ENCODE measurements at regions not wholly inside any gene's neighbourhood (a gene's known extent, or its start where the extent isn't known, plus 50 kb on each side); places are given as distances from the start of the nearest gene placed in this dataset.

DNA sequence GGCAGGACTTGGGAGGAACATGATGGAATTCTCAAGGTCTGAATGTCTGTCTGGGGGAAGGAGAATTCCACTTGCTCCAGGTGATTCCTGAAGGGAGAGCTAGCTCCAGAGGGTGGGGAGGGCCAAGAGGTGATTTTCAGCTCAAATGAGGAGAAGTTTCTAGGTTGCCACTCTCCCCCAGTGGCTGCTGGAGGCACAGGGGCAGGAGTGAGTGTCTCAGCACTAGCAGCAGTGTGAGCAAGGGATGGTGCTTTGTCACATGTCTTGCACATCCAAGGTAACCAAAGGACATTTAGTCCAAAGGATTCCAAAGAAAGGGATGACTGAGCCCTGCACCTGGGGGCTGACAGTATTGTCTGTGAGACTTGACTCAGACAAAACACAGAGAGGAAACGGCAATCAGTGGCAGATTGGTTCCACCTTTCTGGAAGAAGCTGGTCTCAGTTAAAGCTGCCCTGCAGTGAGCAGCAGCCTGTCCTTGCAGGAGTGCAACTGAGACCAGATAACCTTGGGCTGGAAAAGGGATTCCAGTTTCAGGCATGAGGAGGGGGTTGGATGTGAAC lies 51.2 kb upstream of the PCBD1 start:
- no peak for DNase-seq (ENCODE audit: low read depth)

- DNase-seq (ENCODE audit: low read depth) = peak; percentile 13
Observed at GRCh38 chr10:70940834-70941568, 52.6 kb upstream of the PCBD1 start.

DNA sequence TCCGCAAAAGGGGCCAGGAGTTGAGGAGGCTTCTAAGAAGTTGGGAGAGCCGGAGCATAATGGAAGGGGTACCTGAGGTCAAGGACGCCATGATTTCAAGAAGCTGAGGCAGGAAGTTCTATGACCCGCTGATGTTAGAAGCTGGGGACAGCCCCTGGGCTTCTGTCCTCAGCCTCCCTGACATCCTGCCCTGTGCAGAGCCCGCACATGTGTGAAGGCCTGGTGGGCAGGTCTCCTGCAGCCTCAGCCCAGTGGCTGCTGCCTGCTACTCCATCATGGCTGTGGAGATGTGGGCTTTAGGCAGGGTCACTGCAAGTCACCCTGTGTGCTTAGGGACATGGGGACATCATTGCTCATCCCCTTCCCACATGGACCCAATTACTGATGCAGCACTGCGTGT lies 53.8 kb upstream of the PCBD1 start:
- DNase-seq (ENCODE audit: low read depth) = no peak

DNA sequence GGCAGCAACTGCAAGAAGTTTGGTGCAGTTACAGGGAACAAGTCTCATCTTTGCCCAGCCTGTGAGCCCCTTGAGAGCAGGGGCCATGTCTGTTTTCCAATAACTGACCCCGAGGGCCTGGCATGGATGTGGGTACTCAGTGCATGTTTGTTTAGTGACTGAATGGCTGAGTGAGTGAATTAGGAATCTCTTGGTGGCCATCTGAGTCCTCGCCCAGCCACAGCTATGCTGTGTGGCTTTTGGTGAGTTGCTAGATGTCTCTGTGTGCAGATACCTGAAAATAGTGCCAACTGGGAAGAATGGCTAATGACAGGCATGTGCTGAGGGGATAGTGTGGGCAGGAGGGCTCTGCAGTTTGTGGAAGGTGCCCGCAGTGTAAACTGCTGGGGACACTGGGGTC lies 54.4 kb upstream of the PCBD1 start:
- no peak for DNase-seq (ENCODE audit: low read depth)

GRCh38 chr10:70943249-70943648 lies 54.9 kb upstream of the PCBD1 start:
- DNase-seq (ENCODE audit: low read depth) = no peak

DNA sequence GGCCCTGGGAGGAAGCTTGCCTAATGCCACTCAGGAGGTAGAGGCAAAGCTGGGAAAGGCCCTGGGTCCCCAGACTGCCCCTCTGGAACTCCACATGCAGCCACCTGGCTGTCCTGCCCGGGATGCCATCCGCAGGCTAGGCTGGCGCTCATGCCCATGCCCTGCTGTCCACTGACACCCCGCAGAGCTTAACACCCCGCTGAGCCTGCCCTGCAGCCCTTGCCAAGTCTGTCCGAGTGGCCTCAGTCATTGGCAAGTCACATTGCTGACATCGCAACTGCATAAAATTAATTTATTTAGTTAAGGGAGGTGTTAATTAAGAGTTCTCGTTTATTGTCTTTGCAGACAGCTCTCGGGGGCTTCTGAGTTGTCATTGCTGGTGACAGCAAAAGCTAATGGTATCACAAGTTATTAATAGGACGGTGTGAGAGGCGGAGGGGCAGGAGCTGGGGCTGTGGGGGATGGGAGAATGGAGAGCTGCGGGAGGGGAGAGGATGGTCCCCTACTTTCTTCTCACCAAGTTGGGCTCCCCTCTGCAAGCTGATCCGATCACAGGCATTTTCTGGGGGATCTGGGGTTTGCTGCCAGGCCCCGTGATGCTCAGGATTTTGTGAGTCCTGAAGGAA lies 55.6 kb upstream of the PCBD1 start:
- no peak for DNase-seq (ENCODE audit: low read depth)

DNA sequence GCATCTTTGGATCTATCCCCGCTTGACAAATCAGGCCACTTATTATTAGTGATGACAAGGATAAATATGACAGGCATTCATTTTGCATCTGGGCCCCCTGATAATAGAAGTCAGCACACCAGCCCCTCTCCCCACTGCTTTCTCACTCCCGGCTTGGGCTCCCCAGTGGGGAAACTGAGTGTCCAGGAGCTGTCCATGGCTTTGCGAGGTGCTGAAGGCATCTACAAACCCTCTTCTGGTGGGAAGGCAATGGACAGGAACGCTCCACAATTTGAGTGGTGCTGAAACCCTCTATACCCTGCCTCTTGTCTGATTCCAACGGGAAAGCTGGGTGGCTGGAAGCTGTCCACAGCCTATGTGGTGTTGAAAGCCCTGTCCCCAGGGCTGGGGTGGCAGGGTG lies 61.7 kb upstream of the PCBD1 start:
- no peak for DNase-seq (ENCODE audit: low read depth)

DNA sequence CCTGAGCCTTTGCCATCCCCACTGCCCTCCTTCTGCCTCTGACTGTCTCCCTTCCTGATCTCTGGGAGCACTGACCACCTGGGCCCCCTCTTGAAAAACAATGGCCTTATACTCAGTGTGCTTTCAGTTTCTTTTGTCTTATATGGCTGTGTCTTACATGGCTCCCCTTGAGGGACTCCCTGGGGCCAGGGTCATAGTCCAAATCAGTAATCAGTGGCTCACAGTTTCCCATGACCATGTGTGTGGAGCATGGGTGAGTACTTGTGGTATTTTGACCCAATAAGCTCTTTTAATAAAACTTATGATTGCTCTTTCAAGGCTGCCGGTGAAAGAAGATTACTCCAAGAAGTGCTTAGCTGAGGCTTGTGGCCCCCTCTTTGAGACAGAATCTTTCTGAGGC lies 62.4 kb upstream of the PCBD1 start:
- DNase-seq (ENCODE audit: low read depth) = no peak

- no peak for DNase-seq (ENCODE audit: low read depth)
Observed at GRCh38 chr10:70952401-70952800, 64.0 kb upstream of the PCBD1 start.

DNA sequence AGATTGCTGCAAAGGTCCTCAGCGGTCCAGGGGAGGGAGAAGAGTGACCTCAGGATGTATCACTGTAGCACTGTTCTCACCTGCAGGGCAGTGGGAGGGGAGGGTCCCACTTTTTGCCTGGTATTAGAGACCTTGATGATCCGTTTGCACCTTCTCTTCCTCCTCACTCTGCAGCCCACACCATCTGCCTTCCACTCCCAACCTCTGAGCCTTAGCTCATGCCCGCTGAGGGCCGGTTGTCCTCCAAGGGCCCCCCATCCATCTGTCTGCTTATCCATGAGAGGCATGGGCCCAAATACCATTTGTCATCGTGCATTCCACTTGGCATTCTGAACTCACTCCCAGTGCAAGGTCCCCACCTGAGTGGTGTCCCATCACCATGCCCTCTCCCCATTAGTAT lies 64.6 kb upstream of the PCBD1 start:
- no peak for DNase-seq (ENCODE audit: low read depth)

DNA sequence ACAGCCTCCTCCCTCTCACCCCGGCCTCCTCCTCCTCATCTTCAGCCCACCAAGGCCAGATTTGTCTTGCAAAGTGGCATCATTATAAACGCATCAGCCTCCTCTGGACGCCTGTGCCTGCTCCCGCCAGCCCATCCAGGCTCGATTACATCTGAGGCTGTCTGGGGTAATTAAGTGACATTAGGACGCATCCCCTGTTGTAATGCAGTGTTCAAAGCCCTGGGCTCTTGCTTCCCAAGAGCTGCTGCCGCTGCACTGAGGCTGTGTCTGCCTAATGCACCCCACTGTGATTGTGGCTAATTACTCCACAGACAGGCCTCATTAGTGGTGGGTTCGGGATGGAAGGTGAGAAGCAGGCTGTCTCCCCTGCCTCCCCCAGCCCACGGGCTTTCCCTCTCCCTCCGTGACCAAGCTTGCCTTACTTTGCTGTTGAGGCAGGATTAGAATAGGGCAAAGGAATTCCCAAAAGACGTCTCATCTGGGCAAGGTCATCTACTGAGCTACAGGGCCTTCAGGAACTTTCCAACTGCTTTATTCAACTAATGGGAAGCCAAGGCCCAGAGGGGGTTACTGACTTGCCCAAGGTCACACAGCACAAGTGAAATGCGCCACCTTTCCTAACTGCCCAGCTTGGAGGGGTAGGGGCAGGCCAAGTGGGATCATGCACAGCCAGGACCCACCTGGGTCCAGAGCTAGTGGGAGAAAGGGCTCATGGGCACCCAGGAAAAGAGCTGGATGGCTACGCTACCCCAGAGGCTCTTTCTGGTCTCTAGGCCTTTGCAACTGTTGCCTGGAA lies 66.2 kb upstream of the PCBD1 start:
- no peak for DNase-seq (ENCODE audit: low read depth)

GRCh38 chr10:70956029-70956759 lies 67.8 kb upstream of the PCBD1 start:
- DNase-seq (ENCODE audit: low read depth) = no peak

DNA sequence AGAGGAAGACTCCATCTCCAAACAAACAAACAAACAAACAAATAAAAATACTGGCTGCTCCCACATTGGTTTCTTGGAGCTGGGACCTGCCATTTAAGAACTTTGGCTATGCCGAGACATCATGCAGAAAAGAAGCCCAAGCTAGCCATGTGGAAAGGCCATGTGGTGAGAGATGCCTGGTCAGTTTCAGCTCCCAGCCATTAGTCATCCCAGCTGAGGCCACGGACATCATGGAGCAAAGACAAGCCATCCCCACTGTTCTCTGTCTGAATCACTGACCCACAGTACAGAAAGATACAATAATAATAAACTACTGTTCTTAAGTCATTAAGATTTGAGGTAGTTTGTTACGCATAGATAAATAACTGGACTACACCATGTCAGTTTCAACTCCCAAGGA lies 70.0 kb upstream of the PCBD1 start:
- DNase-seq (ENCODE audit: low read depth) = peak; percentile 18

DNA sequence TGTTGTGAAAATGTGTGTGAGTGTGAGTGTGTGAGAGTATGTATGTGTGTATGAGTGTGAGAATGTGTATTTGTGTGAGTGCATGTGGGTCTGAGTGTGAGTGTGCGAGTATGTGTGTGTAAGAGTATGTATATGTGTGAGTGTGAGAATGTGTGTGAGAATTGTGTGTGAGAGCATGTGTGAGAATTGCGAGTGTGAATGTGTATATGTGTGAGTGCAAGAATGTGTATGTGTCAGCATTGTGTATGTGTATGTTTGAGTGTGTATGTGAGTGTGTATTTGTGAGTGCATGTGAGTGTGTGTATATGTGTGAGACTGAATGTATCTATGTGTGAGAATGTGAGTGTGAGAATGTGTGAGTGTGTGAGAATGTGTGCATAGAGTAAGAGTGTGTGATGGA lies 72.0 kb upstream of the PCBD1 start:
- no peak for DNase-seq (ENCODE audit: low read depth)

DNA sequence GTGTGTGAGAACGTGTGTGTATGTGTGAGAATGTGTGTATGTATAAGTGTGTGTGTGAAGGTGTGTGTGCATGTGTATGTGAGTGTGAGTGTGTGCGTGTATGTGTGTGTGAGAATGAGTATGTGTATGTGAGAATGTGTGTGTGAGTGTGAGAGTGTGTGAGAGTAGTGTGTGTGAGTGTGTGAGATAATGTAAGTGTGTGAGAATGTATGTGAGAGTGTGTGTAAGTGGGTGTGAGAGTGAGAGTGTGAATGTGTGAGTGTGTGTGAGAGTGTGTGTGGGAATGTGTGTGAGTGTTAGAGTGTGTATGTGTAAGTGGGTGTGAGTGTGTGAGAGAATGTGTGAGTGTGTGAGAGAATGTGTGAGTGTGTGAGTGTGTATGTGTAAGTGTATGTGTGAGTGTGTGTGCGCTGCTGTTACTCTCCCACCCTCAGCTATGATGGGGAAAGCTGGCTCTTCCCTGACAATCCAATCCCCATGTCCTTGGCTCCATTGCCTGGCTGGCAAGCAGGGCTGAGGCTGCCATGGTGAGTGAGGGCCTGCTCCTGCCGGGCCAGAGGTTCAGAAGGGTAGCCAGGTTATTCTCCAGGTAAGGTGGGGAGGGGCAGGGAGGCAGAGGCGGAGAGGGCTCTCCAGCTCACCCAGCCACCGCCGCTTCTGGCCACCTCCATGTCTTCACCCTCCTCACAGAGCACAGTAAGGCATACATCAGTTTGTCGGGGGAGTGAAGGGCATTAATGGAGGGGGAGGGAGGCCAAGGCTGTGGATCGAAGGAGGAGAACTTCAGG lies 72.6 kb upstream of the PCBD1 start:
- DNase-seq (ENCODE audit: low read depth) = no peak

DNA sequence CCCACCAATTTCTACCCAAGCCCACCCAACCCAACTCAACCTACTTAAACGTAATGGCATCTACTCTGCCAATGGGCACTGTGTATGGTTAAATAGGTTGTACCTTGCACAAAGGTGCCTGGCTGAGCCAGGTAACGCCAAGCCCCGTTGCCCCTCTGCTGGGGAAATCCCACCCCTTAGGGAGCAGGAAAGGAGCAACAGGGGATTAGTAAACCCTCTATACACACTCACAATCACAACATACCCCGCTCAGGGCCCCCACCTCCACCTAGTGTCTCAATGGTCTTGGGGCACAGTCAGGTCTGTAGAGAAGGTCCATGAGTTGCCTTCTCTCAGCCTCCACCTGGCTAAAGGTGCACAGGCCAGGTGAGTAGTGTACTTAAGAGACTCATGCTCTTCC lies 74.3 kb upstream of the PCBD1 start:
- no peak for DNase-seq (ENCODE audit: low read depth)

DNA sequence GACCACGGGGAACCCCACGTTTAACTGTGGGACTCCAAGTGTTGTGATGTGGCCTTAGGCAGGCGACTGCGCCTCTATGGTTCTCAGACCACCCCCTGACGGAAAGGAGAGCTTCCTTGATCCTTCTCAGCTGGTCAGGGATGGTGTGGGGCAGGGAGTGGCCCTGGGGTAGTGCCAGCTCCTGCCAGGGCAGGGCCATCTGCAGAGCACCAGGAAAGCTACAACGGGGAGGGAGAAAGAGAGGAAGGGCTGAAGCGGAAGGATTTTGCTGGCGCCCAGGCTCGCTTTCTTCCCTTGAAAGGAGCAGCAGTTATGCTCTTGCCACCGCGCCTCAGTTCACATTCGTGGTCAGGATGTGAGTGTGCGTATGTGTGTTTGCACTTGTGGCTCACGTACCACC lies 74.9 kb upstream of the PCBD1 start:
- DNase-seq (ENCODE audit: low read depth) = no peak

DNA sequence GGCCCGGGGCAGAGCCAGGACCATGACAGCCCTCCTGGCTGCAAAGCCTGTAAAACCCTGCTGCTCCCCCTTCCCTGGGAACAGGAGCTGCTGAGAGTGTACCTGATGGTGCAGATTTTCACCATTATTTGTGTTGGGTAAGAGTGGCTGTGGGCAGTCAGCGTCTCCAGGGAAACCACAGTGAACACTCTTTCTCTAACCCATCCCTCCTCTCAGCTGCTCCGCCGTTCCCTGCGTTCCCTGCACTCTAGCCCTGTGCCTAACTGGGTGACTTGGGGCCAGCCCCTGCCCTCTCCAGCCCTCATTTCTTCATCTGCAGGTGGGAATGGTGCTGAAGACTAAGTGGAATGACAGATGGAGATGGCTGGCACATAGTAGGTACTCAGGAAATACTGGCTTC lies 75.9 kb upstream of the PCBD1 start:
- DNase-seq (ENCODE audit: low read depth) = no peak

- no peak for DNase-seq (ENCODE audit: low read depth)
Observed at GRCh38 chr10:70964881-70965280, 76.5 kb upstream of the PCBD1 start.

DNA sequence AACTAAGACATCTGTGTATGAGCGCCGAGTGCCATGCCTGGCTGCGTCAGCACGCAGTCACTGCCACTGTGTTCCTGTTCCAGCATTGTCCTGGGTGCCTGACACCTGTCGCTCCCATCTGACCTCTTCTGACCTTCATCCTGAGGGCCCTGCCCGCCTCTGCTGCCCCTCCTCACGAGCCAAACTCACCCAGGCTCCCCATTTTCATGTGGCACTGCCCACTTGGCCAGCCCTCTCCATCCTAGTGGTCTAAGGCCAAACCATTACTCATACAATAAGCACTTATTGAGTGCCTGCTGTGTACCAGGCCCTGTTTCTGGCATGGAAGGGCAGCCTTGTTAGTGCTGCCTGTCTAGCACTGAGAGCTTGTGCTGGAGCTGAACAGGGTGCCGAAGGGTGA lies 77.2 kb upstream of the PCBD1 start:
- DNase-seq (ENCODE audit: low read depth) = no peak

Measured in LHCN-M2 (cell line).